ENCODE measurements at regions not wholly inside any gene's neighbourhood (a gene's known extent, or its start where the extent isn't known, plus 50 kb on each side); places are given as distances from the start of the nearest gene placed in this dataset.
A peak's percentile ranks its signal among the peaks of the same experiment; 100 is the strongest.

DNA sequence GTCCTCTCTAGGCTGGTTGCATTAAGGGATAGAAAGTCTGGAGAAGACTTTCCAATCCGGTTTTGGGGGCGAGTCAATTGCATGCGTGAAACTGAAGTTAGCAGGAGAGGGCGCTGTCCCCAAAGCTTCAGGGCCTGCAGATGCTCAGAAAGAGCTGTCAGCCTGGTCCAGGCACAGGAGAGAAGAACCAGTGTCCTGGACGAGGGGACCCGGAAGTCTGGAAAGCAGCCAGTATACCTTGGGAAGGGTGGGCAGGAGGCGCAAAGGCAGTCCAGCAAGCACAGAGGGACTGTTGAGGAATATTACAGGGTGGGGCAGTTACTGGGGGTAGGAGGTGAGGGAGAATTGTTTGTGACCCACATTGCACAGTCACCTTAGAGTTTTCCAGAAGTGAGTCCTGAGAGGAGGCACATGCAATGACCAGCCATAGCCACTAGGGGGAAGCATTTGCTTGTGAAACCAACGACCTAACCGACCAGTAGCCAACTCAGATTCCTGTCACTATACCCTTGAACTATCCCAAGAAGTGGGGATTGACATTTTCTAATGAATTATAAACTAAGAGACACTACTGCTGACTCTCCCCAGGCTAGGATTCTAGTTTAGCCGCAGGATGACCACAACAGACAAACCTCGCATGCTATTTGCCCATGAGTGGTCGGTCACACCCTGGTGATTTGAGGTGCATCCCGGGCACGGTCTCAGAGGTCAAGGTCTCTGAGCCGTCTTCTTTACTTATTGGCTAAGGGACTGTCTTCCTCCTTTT is 172.8 kb downstream of the RDH14 start:
- peak; percentile 84 to 92 (median 88) for TF ChIP-seq CTCF (IDR thresholded peaks at IDR 0.05)
- TF ChIP-seq POLR2A (IDR thresholded peaks at IDR 0.05) = no peak
- Histone ChIP-seq H3K27me3 (no peaks in the 10 kb centered on the region), H3K27ac (no peak overlapping the region), H3K4me3 (no peak overlapping the region), H3K4me1 (no peaks in the 10 kb centered on the region), H3K36me3 (no peaks in the 10 kb centered on the region), H3K9me3 (no peaks in the 10 kb centered on the region)
- DNase-seq = peak; percentile 82 to 85
- intact Hi-C loops (cut with DNase I; ENCODE audit: low total_unique reads) = loop anchor here (10.0 kb wide), 1 partner anchor 1477 kb away; no protein-coding TSS in a partner anchor

DNA sequence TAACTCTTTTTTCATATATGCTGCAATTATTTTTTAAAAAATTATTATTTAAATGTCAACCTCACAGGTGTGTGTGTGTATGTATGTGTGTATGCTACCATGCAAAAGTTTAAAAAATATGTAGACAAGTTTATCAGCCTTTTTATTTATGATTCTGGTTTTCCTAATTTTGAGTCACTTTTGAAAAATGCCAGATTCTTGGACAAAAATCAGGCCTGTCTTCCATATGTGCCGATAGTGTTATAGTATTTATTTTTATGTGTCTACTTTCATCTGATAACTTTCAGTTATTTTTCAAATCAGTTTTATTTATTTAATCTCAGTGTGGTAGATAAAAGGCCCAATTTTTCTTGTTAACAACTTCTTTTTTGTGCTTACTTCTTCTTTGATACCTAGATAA is 176.2 kb downstream of the RDH14 start:
- H3K9me3 ChIP-seq = no peaks in the 10 kb centered on the region
- H3K27ac ChIP-seq = no peak overlapping the region
- intact Hi-C loops (cut with DNase I; ENCODE audit: low total_unique reads) = loop anchor here (10.0 kb wide), 1 partner anchor 1481 kb away; no protein-coding TSS in a partner anchor
- no peak overlapping the region for H3K4me3 ChIP-seq
- no peaks in the 10 kb centered on the region for H3K4me1 ChIP-seq
- no peak for DNase-seq
- TF ChIP-seq POLR2A (IDR thresholded peaks at IDR 0.05) (no peak), CTCF (IDR thresholded peaks at IDR 0.05) (no peak)
- no peaks in the 10 kb centered on the region for H3K27me3 ChIP-seq
- no peaks in the 10 kb centered on the region for H3K36me3 ChIP-seq

DNA sequence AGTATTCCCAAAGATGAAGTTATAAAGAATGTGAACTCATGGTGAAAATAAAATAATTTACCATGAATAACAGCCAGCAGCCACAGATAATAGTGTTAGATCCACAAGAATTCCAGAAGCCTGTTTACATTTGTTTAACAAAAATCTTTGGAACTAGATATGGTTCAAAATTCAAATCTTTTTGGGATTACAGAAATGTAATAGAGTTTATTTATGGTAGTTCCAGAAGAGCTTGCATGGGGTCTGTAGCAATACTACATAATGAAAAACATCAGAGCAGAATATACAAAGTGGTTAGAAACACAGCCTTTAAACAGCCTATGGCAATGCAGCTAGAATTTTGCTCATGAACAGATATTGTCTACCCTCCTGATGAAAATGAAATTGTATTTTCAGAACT is 179.1 kb downstream of the RDH14 start:
- TF ChIP-seq CTCF (IDR thresholded peaks at IDR 0.05) (no peak), POLR2A (IDR thresholded peaks at IDR 0.05) (no peak)
- H3K27ac ChIP-seq = no peak overlapping the region
- no peak for DNase-seq
- H3K4me1 ChIP-seq = no peaks in the 10 kb centered on the region
- H3K27me3 ChIP-seq = no peaks in the 10 kb centered on the region
- H3K36me3 ChIP-seq = no peaks in the 10 kb centered on the region
- H3K9me3 ChIP-seq = no peaks in the 10 kb centered on the region
- no peak overlapping the region for H3K4me3 ChIP-seq
- intact Hi-C loops (cut with DNase I; ENCODE audit: low total_unique reads) = loop anchor here (10.0 kb wide), 1 partner anchor 1483 kb away; no protein-coding TSS in a partner anchor

DNA sequence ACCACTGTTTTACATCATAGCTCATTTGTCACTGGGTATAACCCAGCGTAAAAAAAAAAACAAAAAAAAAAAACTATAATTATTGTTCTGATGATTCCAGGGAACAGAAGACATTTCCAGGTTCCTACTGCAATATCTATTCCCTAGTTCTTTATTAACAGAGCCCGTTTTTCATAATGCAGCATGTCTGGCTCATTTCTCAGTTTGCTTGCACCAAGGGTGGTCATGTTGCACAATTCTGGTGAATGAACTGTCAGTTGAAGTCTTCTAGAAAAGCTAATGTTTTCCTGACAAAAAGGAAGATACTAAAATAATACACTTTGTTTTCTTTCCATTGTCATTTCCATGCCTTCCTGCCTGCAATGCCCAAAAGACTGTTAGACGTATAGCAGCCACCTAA is 180.1 kb downstream of the RDH14 start:
- intact Hi-C loops (cut with DNase I; ENCODE audit: low total_unique reads) = loop anchor here (10.0 kb wide), 1 partner anchor 1484 kb away; no protein-coding TSS in a partner anchor
- Histone ChIP-seq H3K36me3 (no peaks in the 10 kb centered on the region), H3K4me1 (no peaks in the 10 kb centered on the region), H3K4me3 (no peak overlapping the region), H3K27ac (no peak overlapping the region), H3K27me3 (no peaks in the 10 kb centered on the region), H3K9me3 (no peaks in the 10 kb centered on the region)
- no peak for DNase-seq
- no peak for TF ChIP-seq CTCF (IDR thresholded peaks at IDR 0.05)
- no peak for TF ChIP-seq POLR2A (IDR thresholded peaks at IDR 0.05)

GRCh38 chr2:18379870-18380269 is 180.6 kb downstream of the RDH14 start:
- Histone ChIP-seq H3K36me3 (no peaks in the 10 kb centered on the region), H3K4me3 (no peak overlapping the region), H3K27ac (no peak overlapping the region), H3K9me3 (no peaks in the 10 kb centered on the region), H3K4me1 (no peaks in the 10 kb centered on the region), H3K27me3 (no peaks in the 10 kb centered on the region)
- intact Hi-C loops (cut with DNase I; ENCODE audit: low total_unique reads) = loop anchor here (10.0 kb wide), 1 partner anchor 1485 kb away; no protein-coding TSS in a partner anchor
- DNase-seq = no peak
- TF ChIP-seq CTCF (IDR thresholded peaks at IDR 0.05) = no peak
- no peak for TF ChIP-seq POLR2A (IDR thresholded peaks at IDR 0.05)
